ENCODE measurements at regions not wholly inside any gene's neighbourhood (a gene's known extent, or its start where the extent isn't known, plus 50 kb on each side); places are given as distances from the start of the nearest gene placed in this dataset.

DNA sequence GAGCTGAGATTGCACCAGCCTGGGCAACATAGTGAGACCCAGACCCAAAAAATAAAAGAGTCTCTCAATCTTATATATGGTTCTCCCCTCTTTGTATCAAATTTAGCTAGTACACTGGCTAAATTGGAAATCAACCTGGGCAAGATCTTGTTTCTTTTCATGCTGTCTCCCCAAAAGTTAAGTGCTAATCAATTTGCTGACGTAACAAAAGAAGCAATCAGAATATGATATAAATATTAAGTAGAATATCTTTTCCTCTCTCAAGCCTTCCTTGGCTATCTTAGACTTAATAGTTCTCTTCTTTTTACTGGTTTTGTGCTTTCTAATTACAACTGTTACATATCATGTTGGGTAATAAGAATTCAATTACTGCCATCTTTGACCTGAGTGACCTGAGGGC is 258.9 kb downstream of the KCNRG start:
- TF ChIP-seq, protein P1, sequence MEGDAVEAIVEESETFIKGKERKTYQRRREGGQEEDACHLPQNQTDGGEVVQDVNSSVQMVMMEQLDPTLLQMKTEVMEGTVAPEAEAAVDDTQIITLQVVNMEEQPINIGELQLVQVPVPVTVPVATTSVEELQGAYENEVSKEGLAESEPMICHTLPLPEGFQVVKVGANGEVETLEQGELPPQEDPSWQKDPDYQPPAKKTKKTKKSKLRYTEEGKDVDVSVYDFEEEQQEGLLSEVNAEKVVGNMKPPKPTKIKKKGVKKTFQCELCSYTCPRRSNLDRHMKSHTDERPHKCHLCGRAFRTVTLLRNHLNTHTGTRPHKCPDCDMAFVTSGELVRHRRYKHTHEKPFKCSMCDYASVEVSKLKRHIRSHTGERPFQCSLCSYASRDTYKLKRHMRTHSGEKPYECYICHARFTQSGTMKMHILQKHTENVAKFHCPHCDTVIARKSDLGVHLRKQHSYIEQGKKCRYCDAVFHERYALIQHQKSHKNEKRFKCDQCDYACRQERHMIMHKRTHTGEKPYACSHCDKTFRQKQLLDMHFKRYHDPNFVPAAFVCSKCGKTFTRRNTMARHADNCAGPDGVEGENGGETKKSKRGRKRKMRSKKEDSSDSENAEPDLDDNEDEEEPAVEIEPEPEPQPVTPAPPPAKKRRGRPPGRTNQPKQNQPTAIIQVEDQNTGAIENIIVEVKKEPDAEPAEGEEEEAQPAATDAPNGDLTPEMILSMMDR (IDR thresholded peaks at IDR 0.05), result no peak
- no peak for TF ChIP-seq POLR2A (IDR thresholded peaks at IDR 0.05)
